HG02571 (cell line): ENCODE measurements at regions not wholly inside any gene's neighbourhood (a gene's known extent, or its start where the extent isn't known, plus 50 kb on each side); places are given as distances from the start of the nearest gene placed in this dataset.

ENCODE experiments used
- ATAC-seq: cut with Tn5 transposase; IDR thresholded peaks from one replicate; pipeline ENCODE4 v1.9.1; 2021; ENCODE audit warnings: mild to moderate bottlenecking, moderate library complexity; ENCODE audit not compliant: unreplicated experiment

DNA sequence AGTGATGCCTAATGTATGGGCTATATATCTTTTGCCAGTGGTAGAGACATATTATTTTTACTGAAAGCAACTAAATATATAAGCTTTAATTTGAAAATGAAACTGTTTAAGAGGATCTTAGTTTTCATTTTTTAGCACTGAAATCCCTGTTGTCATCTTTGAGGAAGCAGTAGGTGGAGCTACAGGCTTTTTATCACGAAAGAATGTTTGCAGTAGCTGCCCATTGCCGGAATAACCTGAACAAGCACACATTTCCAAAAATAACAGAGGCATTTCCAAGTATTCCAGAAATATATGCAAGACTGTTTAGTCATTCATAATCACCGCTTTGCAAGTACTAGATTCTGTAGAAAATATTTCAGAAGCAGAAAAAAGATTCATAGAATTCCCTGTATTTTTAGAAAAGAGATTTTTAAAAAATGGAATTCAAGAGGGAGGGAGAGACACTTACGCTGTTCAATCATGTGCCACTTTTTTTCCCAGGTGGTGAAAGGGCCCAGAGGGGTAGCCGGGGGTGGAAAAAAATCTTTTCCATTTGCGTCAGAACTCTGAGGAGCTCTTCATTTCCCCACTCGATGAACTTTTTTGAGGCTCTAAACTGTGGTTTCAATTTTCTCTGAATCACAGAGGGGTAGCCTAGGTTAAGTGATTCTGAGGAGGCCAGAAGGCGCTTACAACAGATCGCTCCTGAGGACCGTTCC, 142.5 kb upstream of the FERMT1 start:
- ATAC-seq, result no peak

- no peak for ATAC-seq
Observed at GRCh38 chr20:6253396-6253795, 130.6 kb upstream of the FERMT1 start.

DNA sequence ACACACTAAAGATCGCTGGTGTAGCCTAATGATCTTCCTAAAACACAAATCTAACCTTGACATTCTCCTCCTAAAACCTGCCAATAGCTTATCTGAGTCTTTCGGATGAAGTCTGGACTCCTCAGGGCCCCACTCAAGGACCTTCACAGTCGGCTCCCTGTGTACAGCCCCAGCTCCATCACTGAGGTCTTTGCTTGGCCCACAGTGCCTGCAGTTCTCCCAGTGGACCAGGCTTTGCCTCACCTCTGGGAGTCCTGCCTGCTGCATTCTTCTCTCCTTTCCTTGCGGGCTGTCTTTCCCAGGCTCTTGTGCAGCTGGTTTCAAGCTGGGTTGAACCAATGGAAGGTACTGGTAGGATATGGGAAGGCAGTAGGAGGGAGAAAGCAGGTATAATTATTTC, 122.6 kb upstream of the FERMT1 start:
- ATAC-seq, result no peak

DNA sequence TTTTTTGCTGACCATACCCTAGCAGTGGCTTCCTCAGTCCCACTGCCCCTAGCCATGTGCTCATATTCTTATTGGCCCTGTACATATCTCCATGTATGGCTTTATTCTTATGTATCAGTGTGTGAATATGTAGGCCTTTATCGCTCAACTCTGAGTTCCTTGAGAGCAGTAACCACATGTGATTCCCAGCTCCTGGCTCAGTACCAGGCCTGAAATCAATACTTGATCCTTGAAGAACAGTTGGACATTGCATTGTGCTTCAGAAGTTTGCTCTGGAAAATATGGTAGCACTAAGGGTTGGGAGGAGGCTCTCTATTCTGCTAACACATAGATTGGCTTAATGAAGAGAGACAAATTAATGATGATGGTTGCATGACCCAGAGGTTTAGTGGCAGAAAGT, 118.8 kb upstream of the FERMT1 start:
- no peak for ATAC-seq

GRCh38 chr20:6240059-6240458, 117.2 kb upstream of the FERMT1 start:
- ATAC-seq, result no peak

DNA sequence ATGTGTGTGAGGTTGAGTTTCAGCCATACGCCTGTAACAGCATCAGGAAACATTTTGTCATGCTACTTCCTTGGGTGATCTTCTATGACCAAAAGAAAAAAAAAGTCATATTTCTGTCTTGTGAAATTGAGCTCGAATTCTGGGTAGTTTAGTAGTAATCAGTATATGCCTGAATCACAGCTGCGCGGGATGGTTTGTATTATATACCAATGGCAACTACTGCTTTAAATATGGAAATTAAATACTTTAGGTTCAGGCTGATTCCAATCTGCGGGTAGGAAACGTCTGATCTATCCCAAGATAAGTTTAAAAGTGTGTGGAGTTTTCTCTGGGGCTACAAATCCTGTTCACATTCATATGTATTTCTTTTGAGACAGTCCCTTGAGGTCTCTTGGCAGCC, 115.6 kb upstream of the FERMT1 start:
- no peak for ATAC-seq

DNA sequence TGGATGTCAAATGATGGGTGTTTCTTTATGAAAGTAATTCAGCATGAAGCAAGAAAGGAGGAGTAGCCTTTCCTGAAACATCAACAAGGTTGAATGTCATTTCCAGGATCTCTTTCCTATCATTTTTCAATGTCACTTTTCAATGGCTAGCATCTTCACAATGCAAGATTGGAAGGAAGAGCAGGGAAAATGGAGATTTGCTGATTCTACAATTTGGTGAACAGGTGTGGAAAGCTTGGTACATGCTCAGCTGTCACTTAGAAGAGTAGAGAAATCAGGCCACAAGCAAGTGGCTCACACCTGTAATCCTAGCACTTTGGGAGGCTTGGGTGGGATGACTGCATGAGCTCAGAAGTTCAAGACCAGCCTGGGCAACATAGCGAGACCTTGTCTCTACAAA, 112.7 kb upstream of the FERMT1 start:
- ATAC-seq, result no peak

DNA sequence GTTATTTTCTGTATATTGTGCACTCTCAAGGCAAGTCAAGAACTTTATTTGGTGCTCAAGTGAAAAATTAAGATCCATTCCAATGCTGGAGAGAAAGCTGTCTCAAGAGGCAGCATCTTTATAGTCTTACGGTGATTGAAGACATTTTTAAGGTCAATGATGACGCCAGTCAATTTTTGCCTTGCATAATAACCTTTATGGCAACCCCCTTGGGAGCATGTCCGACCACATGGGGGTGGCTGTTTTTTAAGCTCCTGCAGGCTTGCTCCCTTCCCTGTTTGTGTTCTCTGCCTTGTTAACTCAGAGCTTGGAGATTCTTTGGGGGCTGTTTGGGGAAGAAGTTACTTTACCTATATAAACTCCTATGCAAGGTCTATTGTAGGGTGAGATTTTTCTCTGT, 109.6 kb upstream of the FERMT1 start:
- no peak for ATAC-seq

GRCh38 chr20:6231556-6231955, 108.7 kb upstream of the FERMT1 start:
- ATAC-seq, result no peak

- ATAC-seq, result no peak
Observed at GRCh38 chr20:6228302-6228843, 105.5 kb upstream of the FERMT1 start.

DNA sequence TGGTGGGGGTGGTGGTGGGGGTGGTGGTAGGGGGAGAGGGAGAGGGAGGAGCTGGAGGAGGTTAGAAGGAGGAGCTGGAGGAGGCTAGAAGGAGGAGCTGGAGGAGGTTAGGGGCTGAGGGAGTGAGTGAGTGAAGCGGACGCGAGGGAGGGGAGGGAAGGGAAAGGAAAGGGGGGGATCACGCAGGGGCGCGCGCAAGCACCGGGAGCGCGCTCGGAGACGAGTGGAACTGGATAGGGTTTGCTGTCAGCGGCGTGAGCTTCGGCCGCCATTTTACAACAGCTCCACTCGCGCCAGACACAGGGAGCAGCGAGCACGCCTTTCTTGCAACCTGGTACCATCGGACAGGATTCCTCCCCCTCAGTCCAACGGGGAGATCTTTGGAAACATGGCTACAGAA, 90.5 kb upstream of the FERMT1 start:
- ATAC-seq, result no peak

DNA sequence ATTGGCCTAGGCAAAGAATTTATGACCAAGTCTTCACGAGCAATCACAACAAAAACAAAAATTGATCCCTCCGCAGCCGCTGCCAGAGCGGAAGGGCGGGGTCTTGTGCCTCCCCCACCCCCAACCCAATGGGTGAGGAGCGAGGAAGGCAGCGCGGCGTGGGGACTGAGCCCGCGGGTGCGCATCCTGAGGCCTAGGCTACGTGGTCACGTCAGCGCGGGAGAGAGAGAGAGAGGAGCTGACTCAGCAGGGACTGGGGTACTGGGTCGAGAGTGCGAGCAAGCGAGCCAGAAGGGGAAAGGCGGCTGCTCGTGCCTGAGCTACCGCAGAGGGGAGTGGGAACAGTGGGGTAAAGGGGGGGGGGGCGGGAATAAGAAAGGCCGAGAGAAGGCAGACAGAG, 90.1 kb upstream of the FERMT1 start:
- no peak for ATAC-seq

- ATAC-seq, result no peak
Observed at GRCh38 chr20:6209093-6209492, 86.3 kb upstream of the FERMT1 start.

DNA sequence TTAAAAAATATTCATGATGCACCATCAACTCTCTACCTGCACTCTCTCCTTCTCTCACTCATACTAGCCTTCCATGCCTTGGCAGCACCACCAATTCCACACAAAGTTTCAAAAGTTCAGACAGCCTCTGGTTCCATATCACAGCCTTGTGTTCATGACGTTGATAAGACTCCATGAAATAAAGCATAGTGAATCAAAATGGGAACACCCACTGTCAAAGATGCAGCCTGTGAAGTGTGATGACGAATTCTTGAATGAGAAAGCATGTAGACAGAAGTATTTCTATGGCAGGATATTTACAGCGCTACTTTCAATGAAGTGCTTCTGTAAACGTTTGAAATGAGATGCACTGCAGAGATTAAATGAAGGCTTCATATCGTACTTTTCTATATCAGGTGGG, 77.3 kb upstream of the FERMT1 start:
- no peak for ATAC-seq

GRCh38 chr20:6185268-6185667, 62.4 kb upstream of the FERMT1 start:
- no peak for ATAC-seq

DNA sequence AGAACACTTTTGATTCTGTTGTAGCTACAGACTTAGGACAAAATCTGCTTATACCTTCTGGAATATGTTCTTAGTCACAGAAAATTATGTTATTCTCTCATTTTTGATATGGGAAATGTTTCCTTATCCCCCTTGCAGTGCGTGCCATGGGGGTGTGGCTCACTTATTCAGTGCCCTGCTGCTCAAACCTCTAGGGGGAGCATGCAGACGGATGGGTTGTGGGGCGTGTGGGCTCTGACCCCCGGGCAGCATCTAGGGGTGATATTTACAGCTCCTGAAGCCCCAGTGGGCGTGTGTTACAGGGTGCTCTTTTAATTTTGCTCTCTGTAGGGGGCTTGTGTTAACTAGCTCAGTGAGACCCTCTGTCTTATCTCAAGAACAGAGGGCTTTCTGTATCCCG, 61.3 kb upstream of the FERMT1 start:
- no peak for ATAC-seq

DNA sequence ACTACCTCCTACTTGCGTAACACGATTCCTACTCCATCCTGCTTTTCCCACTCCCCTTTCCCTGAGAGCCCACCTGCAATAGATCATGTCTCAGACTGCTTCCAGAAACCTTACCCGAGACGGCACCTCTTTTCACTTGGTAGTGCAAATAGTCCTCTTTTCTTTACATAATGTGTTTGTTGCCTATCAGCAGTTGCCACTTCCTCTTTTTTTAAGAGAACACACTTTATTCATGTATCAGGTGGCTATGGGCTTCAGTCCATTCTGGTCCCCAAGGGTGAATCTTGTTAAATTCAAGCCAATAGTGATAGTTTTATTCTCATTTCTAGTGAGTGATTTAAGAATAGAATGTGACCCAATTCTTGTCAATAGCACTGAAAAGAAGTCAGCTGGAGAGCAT, 57.7 kb upstream of the FERMT1 start:
- ATAC-seq, result no peak

DNA sequence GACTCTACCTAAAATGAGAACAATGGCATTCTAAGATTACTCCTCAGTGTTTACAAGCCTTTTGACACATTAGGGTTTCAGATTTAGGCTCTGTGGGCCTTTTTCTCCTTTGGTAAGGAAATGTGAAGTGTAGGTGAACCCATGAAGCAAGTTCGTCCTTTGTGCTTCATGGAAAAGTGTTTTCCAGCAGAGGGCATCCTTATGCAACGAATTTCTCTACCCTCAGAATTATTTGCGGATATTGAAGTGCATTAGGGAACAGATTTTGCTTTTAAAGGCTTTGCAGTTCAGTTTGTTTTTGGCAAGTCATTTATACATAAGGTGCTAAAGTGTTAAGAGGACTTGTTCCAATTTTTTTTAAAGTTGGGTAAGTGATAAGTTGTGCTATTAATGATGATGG, 55.7 kb upstream of the FERMT1 start:
- no peak for ATAC-seq

DNA sequence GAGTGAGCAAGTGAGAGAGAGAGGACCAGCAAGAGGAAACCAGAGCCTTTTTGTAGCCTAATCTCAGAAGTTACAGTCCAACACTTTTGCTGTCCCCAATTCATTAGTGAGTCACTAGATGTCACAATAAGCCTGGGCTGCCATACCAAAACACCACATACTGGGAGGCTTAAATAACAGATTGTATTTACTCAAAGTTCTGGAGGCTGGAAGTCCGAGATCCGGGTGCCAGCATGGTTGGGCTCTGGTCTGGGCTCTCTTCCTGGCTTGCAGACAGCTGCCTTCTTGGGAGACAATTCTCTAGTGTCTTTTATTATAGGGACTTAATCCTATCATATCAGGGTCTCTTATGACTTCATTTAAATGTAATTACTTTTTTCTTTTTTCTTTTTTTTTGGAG, 50.7 kb upstream of the FERMT1 start:
- no peak for ATAC-seq
